Neural cell (in vitro differentiated cells): ENCODE measurements at regions not wholly inside any gene's neighbourhood (a gene's known extent, or its start where the extent isn't known, plus 50 kb on each side); places are given as distances from the start of the nearest gene placed in this dataset.

Experiments used
- H2AFZ ChIP-seq: fragments of 200-600, 300-800 bp; sonication (generic), shearing (Covaris generic); 2 replicates; pipeline ENCODE4 v1.6.0; 2014; ENCODE audit warnings: low read depth, mild to moderate bottlenecking, antibody characterized with exemption, low read length, moderate library complexity
- H3F3A ChIP-seq: fragments of 200-600 bp; shearing (Covaris generic); 2 replicates; pipeline ENCODE4 v1.6.1; 2016; ENCODE audit warnings: mild to moderate bottlenecking, moderate library complexity, mixed read lengths, antibody characterized with exemption, low read length; ENCODE audit not compliant: insufficient read depth, poor library complexity, severe bottlenecking
- H3K27ac ChIP-seq: fragments of 200-600, 300-800 bp; sonication (generic), shearing (Covaris generic); 2 replicates; pipeline ENCODE4 v1.5.1; 2014; ENCODE audit warnings: mild to moderate bottlenecking, low read length, moderate library complexity
- H3K27me3 ChIP-seq: fragments of 300-800, 200-600 bp; sonication (generic), shearing (Covaris generic); 2 replicates; pipeline ENCODE4 v1.6.0; 2014; ENCODE audit warnings: mild to moderate bottlenecking, low read depth, low read length, moderate library complexity; ENCODE audit not compliant: insufficient read depth
- H3K36me3 ChIP-seq: fragments of 300-800, 200-600 bp; sonication (generic), shearing (Covaris generic); 2 replicates; pipeline ENCODE4 v1.5.1; 2014; ENCODE audit warnings: mild to moderate bottlenecking, antibody characterized with exemption, low read length, moderate library complexity; ENCODE audit not compliant: insufficient read depth
- H3K4me2 ChIP-seq: fragments of 300-800, 200-600 bp; sonication (generic), shearing (Covaris generic); 2 replicates; pipeline ENCODE4 v1.6.0; 2014; ENCODE audit warnings: mild to moderate bottlenecking, low read length
- H3K4me3 ChIP-seq: fragments of 300-800, 200-600 bp; sonication (generic), shearing (Covaris generic); 2 replicates; pipeline ENCODE4 v1.5.1; 2014; ENCODE audit warnings: mild to moderate bottlenecking, low read length, moderate library complexity
- H3K79me2 ChIP-seq: fragments of 200-600 bp; shearing (Covaris generic); replicated peaks from 2 replicates; pipeline ENCODE4 v1.6.0; 2014; ENCODE audit warnings: mild to moderate bottlenecking, low read length, moderate library complexity; ENCODE audit not compliant: insufficient read depth
- H3K9ac ChIP-seq: fragments of 300-800, 200-600 bp; sonication (generic), shearing (Covaris generic); 2 replicates; pipeline ENCODE4 v1.6.1; 2016; ENCODE audit warnings: mild to moderate bottlenecking, low read length, mixed read lengths
- H3K9me2 ChIP-seq: fragments of 200-600 bp; shearing (Covaris generic); 2 replicates; pipeline ENCODE4 v1.6.1; 2016; ENCODE audit warnings: mild to moderate bottlenecking, low read length, mixed read lengths; ENCODE audit not compliant: insufficient read depth
- H3K9me3 ChIP-seq: fragments of 200-600, 300-800 bp; sonication (generic), shearing (Covaris generic); 2 replicates; pipeline ENCODE4 v1.6.1; 2016; ENCODE audit warnings: mild to moderate bottlenecking, mixed run types, low read length, moderate library complexity, mixed read lengths
- H4K20me1 ChIP-seq: fragments of 200-600 bp; shearing (Covaris generic); 2 replicates; pipeline ENCODE4 v1.6.1; 2016; ENCODE audit warnings: mild to moderate bottlenecking, mixed run types; ENCODE audit not compliant: insufficient read depth
- EP300 ChIP-seq: fragments of 450-650 bp; conservative IDR thresholded peaks from 2 replicates; pipeline ENCODE4 v1.6.1; 2014; ENCODE audit warnings: antibody characterized with exemption, mild to moderate bottlenecking, moderate library complexity; ENCODE audit not compliant: poor library complexity, severe bottlenecking
- EZH2 ChIP-seq: fragments of 200-600, 300-800 bp; shearing (Covaris generic), sonication (generic); IDR thresholded peaks from 2 replicates; pipeline ENCODE4 v1.6.1; 2014; ENCODE audit warnings: antibody characterized with exemption, low read length, borderline replicate concordance, mild to moderate bottlenecking; ENCODE audit not compliant: insufficient read depth, poor library complexity, severe bottlenecking
- MXI1 ChIP-seq: fragments of 450-650 bp; conservative IDR thresholded peaks from 2 replicates; pipeline ENCODE4 v1.6.1; 2014; ENCODE audit warnings: antibody characterized with exemption, mild to moderate bottlenecking; ENCODE audit not compliant: poor library complexity, severe bottlenecking
- POLR2AphosphoS5 ChIP-seq: IDR thresholded peaks from 2 replicates; pipeline ENCODE4 v1.6.1; 2012
- RAD21 ChIP-seq: fragments of 450-650 bp; conservative IDR thresholded peaks from 2 replicates; pipeline ENCODE4 v1.6.1; 2014; ENCODE audit warnings: antibody characterized with exemption, mild to moderate bottlenecking, moderate library complexity
- SMC3 ChIP-seq: fragments of 450-650 bp; conservative IDR thresholded peaks from 2 replicates; pipeline ENCODE4 v1.6.1; 2014; ENCODE audit warnings: antibody characterized with exemption, mild to moderate bottlenecking, moderate library complexity; ENCODE audit not compliant: poor library complexity
- TAF1 ChIP-seq: IDR thresholded peaks from 2 replicates; pipeline ENCODE4 v1.6.1; 2012; ENCODE audit warnings: low read depth
- TF ChIP-seq, protein P1 (sequence below): fragments of 450-650 bp; IDR thresholded peaks from 2 replicates; pipeline ENCODE4 v1.5.1; 2014; ENCODE audit warnings: antibody characterized with exemption, mild to moderate bottlenecking, moderate library complexity; ENCODE audit not compliant: poor library complexity, severe bottlenecking
- TF ChIP-seq, protein P2 (sequence below): IDR thresholded peaks from 2 replicates; pipeline ENCODE4 v1.6.1; 2012; ENCODE audit warnings: borderline replicate concordance

DNA sequence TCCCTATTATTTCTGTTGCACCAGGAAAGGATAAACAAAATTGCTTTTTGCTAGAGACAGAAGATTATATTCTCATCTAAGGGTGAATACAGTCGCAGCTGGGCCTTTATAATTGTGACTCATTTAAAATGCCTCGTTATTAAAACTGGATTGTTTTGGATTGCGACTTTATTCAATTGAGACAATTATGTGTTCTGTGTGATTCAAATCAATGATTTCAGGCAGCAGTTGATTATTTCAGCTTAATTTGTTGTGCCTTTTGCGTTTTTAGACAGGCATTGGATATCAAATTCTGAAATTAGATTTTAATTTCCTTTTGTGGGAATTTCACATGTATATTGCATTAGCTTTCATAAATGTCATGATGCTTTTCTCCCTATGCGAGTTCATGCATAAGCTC is 778.1 kb upstream of the SOX11 start:
- TF ChIP-seq RAD21 (no peak), EZH2 (no peak), SMC3 (no peak), POLR2AphosphoS5 (no peak), TAF1 (no peak), EP300 (no peak), MXI1 (no peak)
- TF ChIP-seq, protein P1, sequence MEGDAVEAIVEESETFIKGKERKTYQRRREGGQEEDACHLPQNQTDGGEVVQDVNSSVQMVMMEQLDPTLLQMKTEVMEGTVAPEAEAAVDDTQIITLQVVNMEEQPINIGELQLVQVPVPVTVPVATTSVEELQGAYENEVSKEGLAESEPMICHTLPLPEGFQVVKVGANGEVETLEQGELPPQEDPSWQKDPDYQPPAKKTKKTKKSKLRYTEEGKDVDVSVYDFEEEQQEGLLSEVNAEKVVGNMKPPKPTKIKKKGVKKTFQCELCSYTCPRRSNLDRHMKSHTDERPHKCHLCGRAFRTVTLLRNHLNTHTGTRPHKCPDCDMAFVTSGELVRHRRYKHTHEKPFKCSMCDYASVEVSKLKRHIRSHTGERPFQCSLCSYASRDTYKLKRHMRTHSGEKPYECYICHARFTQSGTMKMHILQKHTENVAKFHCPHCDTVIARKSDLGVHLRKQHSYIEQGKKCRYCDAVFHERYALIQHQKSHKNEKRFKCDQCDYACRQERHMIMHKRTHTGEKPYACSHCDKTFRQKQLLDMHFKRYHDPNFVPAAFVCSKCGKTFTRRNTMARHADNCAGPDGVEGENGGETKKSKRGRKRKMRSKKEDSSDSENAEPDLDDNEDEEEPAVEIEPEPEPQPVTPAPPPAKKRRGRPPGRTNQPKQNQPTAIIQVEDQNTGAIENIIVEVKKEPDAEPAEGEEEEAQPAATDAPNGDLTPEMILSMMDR = no peak
- TF ChIP-seq, protein P2, sequence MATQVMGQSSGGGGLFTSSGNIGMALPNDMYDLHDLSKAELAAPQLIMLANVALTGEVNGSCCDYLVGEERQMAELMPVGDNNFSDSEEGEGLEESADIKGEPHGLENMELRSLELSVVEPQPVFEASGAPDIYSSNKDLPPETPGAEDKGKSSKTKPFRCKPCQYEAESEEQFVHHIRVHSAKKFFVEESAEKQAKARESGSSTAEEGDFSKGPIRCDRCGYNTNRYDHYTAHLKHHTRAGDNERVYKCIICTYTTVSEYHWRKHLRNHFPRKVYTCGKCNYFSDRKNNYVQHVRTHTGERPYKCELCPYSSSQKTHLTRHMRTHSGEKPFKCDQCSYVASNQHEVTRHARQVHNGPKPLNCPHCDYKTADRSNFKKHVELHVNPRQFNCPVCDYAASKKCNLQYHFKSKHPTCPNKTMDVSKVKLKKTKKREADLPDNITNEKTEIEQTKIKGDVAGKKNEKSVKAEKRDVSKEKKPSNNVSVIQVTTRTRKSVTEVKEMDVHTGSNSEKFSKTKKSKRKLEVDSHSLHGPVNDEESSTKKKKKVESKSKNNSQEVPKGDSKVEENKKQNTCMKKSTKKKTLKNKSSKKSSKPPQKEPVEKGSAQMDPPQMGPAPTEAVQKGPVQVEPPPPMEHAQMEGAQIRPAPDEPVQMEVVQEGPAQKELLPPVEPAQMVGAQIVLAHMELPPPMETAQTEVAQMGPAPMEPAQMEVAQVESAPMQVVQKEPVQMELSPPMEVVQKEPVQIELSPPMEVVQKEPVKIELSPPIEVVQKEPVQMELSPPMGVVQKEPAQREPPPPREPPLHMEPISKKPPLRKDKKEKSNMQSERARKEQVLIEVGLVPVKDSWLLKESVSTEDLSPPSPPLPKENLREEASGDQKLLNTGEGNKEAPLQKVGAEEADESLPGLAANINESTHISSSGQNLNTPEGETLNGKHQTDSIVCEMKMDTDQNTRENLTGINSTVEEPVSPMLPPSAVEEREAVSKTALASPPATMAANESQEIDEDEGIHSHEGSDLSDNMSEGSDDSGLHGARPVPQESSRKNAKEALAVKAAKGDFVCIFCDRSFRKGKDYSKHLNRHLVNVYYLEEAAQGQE = no peak
- H3K9ac ChIP-seq = no peak overlapping the region
- H3K27ac ChIP-seq = no peak overlapping the region
- no peaks in the 10 kb centered on the region for H4K20me1 ChIP-seq
- no peak overlapping the region for H2AFZ ChIP-seq
- H3K27me3 ChIP-seq = no peaks in the 10 kb centered on the region
- no peak overlapping the region for H3K4me2 ChIP-seq
- H3K36me3 ChIP-seq = no peaks in the 10 kb centered on the region
- no peaks in the 10 kb centered on the region for H3K79me2 ChIP-seq
- H3K4me3 ChIP-seq = no peak overlapping the region
- no peaks in the 10 kb centered on the region for H3F3A ChIP-seq
- H3K9me2 ChIP-seq = no peaks in the 10 kb centered on the region
- H3K9me3 ChIP-seq = no peaks in the 10 kb centered on the region

DNA sequence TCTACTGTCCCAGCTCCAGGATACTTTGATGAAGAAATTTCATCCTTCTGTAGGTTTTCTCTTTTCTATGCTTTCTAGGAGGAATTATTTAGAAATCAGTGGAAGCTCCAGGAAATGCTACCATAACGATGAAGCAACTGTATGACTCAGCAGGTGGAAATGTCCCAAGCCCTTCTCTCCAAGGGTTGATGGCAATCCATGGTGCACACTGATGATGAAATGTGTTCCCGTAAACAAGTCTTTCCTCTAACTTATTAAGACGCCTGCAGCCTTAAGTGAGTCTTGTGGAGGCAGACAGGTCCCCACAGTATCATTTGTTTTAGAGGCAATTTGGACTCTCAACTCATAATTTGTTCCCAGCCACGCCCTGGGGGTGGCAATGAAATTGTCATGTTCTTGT is 777.6 kb upstream of the SOX11 start:
- H3K79me2 ChIP-seq = no peaks in the 10 kb centered on the region

More for the DNA sequence above, 777.6 kb upstream of the SOX11 start:
- no peak for TF ChIP-seq EZH2
- TF ChIP-seq TAF1 = no peak
- TF ChIP-seq, protein P2 = no peak
- no peak for TF ChIP-seq POLR2AphosphoS5
- H3K9ac ChIP-seq = no peak overlapping the region
- H4K20me1 ChIP-seq = no peaks in the 10 kb centered on the region
- H3K4me3 ChIP-seq = no peak overlapping the region
- H3F3A ChIP-seq = no peaks in the 10 kb centered on the region
- H2AFZ ChIP-seq = no peak overlapping the region
- H3K4me2 ChIP-seq = no peak overlapping the region
- no peak overlapping the region for H3K27ac ChIP-seq
- H3K27me3 ChIP-seq = no peaks in the 10 kb centered on the region
- no peaks in the 10 kb centered on the region for H3K36me3 ChIP-seq
- H3K9me2 ChIP-seq = no peaks in the 10 kb centered on the region
- H3K9me3 ChIP-seq = no peaks in the 10 kb centered on the region
